GM12875 (cell line): ENCODE measurements at regions not wholly inside any gene's neighbourhood (a gene's known extent, or its start where the extent isn't known, plus 50 kb on each side); places are given as distances from the start of the nearest gene placed in this dataset.

Source experiments
- H3K4me3 ChIP-seq: one replicate; pipeline ENCODE4 v1.5.1; 2011; ENCODE audit warnings: low read depth, low read length, control low read depth
- CTCF ChIP-seq: IDR thresholded peaks from 2 replicates; pipeline ENCODE4 v1.5.1; 2011; ENCODE audit warnings: low read depth, mild to moderate bottlenecking, control low read depth, inconsistent platforms, low read length, moderate library complexity, borderline replicate concordance; ENCODE audit not compliant: insufficient read depth

- H3K4me3 ChIP-seq: no peak overlapping the region
- TF ChIP-seq CTCF: no peak
Observed at GRCh38 chr12:77239617-77240016, 174.2 kb upstream of the E2F7 start.

- no peak for TF ChIP-seq CTCF
- no peak overlapping the region for H3K4me3 ChIP-seq
Observed at GRCh38 chr12:77238335-77238734, 173.0 kb upstream of the E2F7 start.

- no peak for TF ChIP-seq CTCF
Observed at GRCh38 chr12:77237896-77238295, 172.5 kb upstream of the E2F7 start.

GRCh38 chr12:77236066-77236465 lies 170.7 kb upstream of the E2F7 start:
- no peak for TF ChIP-seq CTCF
- no peak overlapping the region for H3K4me3 ChIP-seq

More at GRCh38 chr12:77237896-77238295, 172.5 kb upstream of the E2F7 start:
- H3K4me3 ChIP-seq: no peak overlapping the region

- TF ChIP-seq CTCF: no peak
- no peak overlapping the region for H3K4me3 ChIP-seq
Observed at GRCh38 chr12:77232045-77232444, 166.7 kb upstream of the E2F7 start.

- no peak for TF ChIP-seq CTCF
- H3K4me3 ChIP-seq: no peak overlapping the region
Observed at GRCh38 chr12:77231501-77231918, 166.1 kb upstream of the E2F7 start.

- no peak for TF ChIP-seq CTCF
- H3K4me3 ChIP-seq: no peak overlapping the region
Observed at GRCh38 chr12:77229640-77230442, 164.5 kb upstream of the E2F7 start.
